ENCODE measurements at regions not wholly inside any gene's neighbourhood (a gene's known extent, or its start where the extent isn't known, plus 50 kb on each side); places are given as distances from the start of the nearest gene placed in this dataset.

DNA sequence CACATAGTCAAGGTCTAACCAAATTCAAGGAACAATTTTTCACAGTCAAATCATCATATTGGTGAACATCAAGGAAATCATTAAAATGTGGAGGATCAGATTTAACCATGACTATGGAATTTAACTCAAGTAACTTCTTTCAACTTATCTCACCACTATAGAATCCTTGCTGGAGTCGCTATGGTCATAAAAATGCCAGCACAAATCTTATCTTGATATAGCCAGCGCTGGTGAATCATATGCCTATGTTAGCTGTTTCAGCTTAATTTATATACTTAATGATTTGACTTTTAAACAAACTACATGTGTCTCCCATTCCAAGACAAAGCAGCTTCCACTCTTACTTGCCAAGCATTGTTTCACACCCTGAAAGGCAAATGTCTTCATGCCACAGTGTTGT is 416.4 kb downstream of the CDH11 start:
- TF ChIP-seq, protein P1, sequence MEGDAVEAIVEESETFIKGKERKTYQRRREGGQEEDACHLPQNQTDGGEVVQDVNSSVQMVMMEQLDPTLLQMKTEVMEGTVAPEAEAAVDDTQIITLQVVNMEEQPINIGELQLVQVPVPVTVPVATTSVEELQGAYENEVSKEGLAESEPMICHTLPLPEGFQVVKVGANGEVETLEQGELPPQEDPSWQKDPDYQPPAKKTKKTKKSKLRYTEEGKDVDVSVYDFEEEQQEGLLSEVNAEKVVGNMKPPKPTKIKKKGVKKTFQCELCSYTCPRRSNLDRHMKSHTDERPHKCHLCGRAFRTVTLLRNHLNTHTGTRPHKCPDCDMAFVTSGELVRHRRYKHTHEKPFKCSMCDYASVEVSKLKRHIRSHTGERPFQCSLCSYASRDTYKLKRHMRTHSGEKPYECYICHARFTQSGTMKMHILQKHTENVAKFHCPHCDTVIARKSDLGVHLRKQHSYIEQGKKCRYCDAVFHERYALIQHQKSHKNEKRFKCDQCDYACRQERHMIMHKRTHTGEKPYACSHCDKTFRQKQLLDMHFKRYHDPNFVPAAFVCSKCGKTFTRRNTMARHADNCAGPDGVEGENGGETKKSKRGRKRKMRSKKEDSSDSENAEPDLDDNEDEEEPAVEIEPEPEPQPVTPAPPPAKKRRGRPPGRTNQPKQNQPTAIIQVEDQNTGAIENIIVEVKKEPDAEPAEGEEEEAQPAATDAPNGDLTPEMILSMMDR (IDR thresholded peaks at IDR 0.05; ENCODE audit: low read depth, low read length): no peak
- no peak for TF ChIP-seq POLR2A (IDR thresholded peaks at IDR 0.05; ENCODE audit: extremely low read depth, insufficient read length)
- TF ChIP-seq MYC (IDR thresholded peaks at IDR 0.05; ENCODE audit: low read depth, low read length): no peak
- TF ChIP-seq, protein P2, sequence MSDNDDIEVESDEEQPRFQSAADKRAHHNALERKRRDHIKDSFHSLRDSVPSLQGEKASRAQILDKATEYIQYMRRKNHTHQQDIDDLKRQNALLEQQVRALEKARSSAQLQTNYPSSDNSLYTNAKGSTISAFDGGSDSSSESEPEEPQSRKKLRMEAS (IDR thresholded peaks at IDR 0.05; ENCODE audit: low read depth, low read length): no peak
